ENCODE measurements at regions not wholly inside any gene's neighbourhood (a gene's known extent, or its start where the extent isn't known, plus 50 kb on each side); places are given as distances from the start of the nearest gene placed in this dataset.

GRCh38 chr10:131424836-131425491 lies 113.4 kb upstream of the TCERG1L start:
- DNase-seq (ENCODE audit: low read depth): no peak

DNA sequence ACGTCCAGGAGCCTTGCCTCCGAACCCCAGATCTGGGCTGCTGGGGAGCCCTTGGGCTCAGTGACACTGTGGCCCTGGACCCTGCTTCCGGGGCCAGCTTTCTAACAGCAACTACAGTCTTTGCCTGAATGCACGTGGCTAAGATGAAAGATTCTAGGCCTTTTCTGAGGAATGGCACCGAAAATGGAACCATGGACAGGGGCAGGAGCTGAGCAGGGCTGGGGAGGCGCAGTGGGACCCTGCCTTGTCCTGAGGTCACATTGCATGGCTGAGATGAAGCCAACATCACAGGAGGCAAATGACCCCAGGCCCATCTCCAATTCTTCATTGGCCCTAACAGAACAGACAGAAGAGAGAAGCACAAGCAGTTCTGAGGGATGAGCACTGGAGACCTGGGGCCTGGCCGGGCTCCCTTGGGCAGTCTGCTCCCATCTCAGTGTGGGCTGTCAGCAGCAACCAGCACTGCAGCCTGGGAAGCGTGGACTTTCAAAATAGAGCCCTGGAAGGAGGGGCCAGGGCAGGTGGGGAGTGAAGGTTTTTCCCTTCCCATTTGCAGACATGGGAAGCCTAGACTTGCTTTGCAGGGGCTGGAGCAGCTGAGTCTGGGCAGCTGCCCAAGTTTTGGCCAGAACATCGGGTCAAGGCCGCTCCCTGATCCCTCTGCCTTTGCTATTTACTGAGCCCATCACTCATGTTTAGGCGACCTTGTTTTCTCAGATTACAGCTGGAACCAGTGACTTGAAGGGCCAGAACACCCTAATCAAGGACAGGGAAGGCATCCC lies 114.4 kb upstream of the TCERG1L start:
- no peak for DNase-seq (ENCODE audit: low read depth)

- no peak for DNase-seq (ENCODE audit: low read depth)
Observed at GRCh38 chr10:131426534-131426898, 115.0 kb upstream of the TCERG1L start.

- DNase-seq (ENCODE audit: low read depth): no peak
Observed at GRCh38 chr10:131427281-131427680, 115.8 kb upstream of the TCERG1L start.

- DNase-seq (ENCODE audit: low read depth): no peak
Observed at GRCh38 chr10:131427901-131428300, 116.4 kb upstream of the TCERG1L start.

DNA sequence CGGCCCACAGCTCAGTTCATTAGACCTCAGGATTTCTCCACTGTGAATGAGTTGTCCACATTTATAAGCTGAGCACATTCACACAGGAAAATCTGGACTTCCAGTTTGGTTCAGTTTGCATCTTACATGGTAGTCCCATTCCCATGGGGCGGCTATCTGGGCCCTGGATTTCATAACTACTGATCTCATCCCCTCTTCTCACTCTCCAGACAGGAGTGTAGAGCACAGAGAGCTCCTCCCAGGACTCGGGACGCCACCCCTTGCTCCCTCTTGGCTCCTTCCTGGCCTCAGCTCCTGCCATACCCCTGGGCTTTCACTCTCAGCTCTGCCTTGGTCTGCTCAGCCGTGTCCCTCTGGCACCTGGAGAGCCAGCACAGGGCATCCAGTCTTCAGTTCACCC lies 117.6 kb upstream of the TCERG1L start:
- no peak for DNase-seq (ENCODE audit: low read depth)

- no peak for DNase-seq (ENCODE audit: low read depth)
Observed at GRCh38 chr10:131429942-131430341, 118.4 kb upstream of the TCERG1L start.

DNA sequence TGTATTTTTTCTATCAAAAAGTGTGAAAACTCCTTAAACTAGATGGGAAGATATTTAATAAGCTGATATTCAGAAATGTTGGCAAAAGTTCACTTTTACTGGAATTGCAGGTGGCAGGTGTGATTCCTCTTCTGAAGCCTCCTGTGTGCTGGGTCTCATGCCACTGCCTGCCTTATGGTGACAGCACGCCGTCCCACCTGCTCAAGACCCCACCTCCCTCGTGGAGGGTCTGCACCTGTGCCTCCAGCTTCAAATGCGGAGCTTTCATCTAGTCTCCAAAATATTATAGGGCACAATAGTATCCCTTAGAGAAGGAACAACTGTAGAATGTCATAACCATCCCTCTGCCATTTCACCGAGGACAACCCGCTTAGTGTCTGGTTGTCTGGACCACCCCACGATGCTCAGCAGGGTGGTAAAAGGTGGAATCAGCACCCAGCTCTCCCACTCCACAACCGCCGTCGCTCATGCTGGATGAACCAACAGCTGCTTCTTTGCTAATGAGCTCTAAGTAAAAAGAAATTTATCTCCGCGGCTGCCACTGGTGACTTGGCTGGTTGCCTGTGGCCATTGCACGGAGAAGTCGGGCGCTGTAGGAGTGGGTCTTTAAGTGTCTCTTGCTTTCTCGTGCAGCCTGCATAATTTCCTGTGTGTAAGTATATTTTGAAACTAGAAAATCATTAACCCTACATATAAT lies 119.3 kb upstream of the TCERG1L start:
- no peak for DNase-seq (ENCODE audit: low read depth)

DNA sequence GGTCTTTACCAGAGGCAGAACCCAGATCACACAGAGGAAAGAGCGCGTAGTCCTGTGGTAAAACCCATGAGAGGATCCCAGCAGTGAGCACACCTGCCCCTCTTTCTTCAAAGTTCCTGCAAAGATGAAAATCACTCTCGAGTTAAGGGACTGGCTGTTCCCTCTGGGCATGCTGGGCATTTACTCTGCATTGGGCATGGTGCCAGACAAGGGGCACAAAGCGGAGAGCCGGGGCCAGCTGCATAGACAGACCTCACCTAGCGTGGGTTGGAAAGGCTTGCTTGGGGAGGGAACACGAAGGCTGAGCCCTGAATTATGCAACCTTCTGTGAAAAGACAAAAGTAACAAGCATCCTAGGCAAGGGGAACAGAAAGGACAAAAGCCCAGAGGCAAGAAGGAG lies 120.0 kb upstream of the TCERG1L start:
- no peak for DNase-seq (ENCODE audit: low read depth)

DNA sequence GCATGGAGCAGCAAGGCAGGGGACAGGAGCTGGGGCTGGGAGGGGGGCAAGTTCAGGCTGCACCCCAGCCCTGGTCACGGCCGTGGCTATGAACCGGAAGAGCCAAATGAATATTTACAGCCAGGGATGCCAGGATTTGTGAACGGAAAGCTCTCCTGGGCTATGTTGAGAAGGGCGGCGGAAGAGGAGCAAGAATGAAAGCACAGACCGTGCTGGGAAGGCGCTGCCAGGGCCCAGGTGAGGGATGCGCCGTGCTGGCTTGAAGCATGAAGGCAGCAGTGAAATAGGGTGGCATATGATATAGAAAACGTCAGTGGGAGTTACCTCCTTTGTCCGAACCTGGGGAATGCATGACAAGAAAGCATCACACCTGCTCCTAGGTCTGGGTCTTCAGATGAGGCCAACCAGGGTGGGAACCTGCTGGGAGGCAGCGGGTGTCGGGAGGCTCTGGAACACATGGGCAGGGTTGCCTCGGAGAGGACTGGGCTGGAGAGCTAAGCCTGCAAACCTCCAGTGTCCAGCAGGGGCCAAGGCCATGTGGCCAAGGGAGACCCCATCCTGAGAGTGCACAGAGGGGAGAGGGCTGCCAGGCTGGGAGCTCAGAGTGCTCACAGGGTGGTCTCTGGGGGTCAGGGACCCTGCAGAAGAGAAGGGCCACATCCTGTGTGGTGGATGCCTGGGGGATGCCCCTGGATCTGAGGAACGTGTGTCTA lies 120.6 kb upstream of the TCERG1L start:
- DNase-seq (ENCODE audit: low read depth): no peak

DNA sequence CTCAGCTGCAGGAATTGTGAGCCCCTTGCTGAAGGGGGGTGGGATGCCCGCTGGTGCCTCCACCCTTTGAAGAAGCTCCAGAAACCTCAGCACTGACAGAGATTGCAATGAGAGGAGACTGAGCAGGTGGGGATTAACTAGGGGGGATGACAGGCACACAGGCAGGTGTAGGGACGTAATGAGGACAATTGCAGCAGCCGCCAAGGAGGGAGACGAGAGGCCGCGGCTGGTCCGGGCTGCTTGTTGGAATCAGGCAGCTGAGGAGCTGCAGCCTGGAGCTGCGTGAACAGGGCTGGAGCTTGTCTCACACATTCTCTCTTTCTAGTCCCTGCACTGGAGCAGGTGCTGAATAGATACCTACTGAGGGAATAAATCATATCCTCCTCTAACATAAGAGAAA lies 122.0 kb upstream of the TCERG1L start:
- DNase-seq (ENCODE audit: low read depth): no peak

DNA sequence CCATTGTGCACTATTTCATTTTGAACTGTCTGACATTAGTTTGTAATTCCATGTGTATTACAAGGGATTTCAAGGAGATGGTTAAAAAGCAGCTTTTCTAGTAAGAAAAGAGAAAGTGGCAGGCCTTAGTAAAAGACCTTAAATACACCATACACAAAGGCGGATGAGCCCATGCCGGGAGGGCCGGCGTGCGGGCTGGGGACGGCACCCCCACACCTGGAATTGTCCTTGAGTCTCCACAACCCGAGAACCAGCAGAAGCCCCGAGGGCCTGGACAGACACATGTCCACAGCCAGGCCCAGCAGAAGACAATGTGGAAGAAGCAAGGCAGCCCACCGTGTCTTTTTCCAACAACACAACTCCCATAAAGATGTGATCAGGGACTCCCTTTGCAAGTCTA lies 123.7 kb upstream of the TCERG1L start:
- DNase-seq (ENCODE audit: low read depth): no peak

DNA sequence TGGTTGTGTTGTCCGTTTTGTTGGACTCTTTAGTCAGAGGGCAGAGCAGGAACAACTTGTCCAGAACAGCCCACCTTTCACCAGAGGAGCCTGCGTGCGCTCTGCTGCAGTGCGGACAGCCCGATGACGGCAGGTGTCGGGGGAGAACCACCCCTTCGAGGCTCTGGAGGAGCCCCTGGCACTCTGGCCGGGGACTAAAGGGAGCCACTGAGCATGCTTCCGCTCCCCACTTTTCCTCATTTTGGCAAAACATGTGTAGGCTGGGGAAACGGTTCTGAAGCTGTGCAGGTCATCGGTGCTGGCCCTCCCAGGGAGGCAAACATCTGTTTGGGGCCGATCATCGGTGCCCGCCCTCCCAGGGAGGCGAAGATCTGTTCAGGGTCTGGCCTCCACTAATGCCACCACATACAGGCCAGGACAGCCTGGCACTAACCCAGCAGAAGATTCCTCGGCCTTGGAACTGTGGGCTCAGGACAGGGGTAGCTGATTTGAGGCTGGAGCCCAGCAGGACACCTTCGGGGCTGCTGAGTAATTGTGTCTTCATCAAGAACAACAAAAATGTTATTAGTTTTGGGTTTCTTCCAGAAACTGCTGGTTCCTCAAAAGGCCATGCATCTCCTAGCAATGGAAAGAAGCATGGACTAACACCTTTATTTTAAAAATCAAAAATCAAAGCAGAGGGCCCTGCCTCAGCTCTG lies 124.4 kb upstream of the TCERG1L start:
- DNase-seq (ENCODE audit: low read depth): no peak

DNA sequence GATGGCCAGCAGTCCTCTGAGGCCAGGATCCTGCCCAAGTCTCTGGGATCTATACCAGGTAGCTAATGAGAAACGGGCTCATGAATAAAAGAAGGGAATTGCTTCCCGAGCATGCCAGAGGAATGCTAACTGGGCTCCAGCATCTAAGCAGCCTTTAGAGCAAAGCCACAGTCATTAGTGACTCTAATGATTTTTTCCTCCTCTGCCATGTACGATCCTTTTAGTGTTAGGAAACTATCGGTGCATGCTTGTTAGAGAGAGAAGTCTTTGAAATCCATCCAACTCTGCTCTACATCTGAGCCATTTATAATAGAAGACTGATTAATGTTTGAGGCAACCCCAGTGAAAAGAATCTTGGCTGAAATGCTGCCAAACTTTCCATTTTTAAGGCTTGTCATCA lies 124.9 kb upstream of the TCERG1L start:
- no peak for DNase-seq (ENCODE audit: low read depth)

GRCh38 chr10:131437556-131438475 lies 126.3 kb upstream of the TCERG1L start:
- DNase-seq (ENCODE audit: low read depth): no peak

DNA sequence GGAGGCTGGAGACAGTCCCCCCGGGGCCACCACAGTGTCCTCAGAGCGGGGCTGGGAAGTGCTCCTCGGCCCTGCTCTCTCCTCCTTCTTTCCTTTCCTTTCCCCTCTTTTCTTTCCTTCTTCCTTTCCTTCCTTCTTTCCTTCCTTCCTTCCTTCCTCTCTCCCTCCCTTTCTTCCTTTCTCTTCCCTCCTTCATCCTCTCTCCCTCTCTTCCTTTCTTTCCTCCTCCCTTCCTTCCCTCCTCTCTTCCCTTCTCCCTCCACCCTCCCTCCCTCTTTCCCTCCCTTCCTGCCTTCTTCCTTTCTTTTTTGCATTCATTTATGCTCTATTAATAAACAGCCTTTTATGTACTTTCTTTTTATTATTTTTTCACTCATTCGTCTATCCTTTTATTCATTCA lies 127.1 kb upstream of the TCERG1L start:
- DNase-seq (ENCODE audit: low read depth): no peak

DNA sequence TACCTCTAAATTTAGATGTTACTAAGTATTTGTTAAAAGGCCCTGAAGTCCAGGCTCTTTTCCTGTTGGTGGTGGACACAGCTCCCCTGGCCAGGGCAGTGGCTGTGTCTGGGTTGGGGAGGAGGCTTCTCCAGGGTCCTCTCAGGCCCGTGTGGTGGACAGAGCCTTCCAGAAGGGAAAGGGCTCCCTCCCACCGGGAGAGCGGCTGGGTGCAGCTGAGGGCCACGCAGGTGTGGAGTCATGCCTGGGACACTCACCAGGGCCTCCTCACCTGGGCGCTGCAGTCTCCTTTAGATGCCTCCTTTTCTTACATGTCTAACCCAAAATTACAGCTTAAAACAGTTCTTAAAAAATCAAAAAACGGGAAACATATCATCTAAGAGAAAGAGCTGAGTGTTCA lies 128.2 kb upstream of the TCERG1L start:
- DNase-seq (ENCODE audit: low read depth): no peak

- DNase-seq (ENCODE audit: low read depth): no peak
Observed at GRCh38 chr10:131440405-131441360, 129.2 kb upstream of the TCERG1L start.

- no peak for DNase-seq (ENCODE audit: low read depth)
Observed at GRCh38 chr10:131442271-131442670, 130.8 kb upstream of the TCERG1L start.
